T1000 (cell line): ENCODE measurements at regions not wholly inside any gene's neighbourhood (a gene's known extent, or its start where the extent isn't known, plus 50 kb on each side); places are given as distances from the start of the nearest gene placed in this dataset.

Source experiments
- DNase-seq: peaks from one replicate; lab custom pipeline; 2025; ENCODE audit warnings: mixed read lengths; lab: John Stamatoyannopoulos, UW

DNA sequence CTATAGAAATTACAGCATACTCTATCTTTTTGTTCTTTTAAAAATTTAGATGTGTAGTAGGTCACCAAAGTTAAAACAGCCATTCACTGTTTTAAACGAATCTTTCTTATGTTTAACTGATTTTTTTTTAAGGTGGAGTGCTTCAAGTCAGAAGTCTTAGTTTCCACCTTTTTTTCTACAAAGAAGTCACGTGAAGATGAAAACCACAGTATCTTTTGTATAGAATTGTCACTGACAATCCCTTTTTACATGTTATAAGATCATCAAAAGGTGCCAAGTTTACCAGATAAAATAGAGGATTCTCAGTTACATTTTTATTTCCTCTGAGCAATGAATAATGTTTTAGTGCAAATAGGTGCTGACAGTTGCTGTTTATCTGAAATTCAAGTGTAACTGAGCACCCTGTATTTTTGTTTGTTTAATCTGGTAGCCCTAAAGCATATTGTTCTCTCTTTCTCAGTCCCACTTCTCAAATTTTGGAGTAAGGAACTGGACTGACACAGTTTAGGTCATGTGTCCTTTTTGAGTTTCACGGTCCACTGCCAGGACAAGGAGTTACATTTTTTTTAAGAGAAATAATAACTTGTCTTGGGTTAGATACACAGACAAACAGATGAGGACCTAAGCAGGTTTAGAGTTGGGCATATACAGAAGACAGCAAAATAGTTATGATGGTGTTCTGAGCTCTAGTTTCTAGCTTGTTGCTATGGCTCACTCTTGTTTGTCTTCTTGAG, 233.2 kb upstream of the MBL2 start:
- DNase-seq = no peak

DNA sequence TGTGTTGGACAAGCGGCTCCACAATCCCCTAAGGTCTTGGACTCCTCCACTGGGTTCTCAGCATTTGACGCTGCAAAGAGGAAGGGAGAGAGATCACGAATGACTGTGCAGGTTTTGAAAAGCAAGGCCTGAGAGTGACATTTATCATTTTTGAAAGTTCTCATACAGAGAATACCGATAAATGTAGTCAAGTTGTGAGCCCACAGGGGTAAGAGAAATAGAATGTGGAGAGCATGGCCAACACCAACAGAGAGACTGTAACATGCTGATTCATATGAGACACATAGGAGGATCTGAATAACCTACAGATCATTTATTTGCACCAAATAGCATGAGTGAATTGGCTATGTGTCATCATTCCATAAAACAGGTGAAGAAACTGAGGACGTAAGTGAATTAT, 230.5 kb upstream of the MBL2 start:
- no peak for DNase-seq

DNA sequence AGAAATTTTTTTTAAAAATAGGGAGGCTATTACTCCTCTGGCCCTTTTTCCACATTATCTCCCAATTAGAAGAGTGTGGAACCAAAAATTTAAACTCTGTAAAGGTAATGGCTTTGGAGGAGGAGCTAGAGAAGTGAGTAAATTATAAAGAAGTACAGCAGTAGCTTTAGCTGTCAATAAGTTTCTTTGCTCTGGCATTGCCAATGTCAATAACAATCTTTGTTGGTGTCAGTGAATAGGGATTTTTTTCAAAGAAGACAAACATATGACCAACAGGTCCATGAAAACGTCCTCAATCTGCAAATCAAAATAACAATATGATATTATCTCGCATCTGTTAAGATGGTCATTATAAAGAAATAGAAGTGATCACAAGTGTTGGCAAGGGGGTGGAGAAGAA, 227.1 kb upstream of the MBL2 start:
- no peak for DNase-seq

DNA sequence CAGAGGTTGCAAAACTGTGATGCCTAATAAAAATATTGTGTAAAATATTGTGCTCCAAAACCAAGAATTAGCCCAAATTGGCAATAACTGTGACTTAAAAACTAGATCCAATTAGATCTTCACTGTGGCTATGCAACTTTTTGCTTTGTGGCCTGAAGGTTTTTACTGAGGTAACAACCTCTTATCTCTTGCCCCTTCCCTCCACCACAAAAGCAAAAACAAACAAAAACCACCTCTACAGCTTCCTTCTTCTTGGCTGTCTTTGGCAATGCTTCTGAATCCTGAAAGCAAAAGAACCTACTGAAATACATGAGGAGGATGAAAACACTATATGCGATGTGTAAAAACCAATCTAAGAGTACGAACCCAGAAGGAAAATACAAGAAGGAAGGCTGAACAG, 226.7 kb upstream of the MBL2 start:
- no peak for DNase-seq

GRCh38 chr10:52997007-52997406, 224.4 kb upstream of the MBL2 start:
- no peak for DNase-seq

GRCh38 chr10:52994370-52994769, 221.8 kb upstream of the MBL2 start:
- no peak for DNase-seq

- DNase-seq = no peak
Observed at GRCh38 chr10:52993109-52993508, 220.5 kb upstream of the MBL2 start.

- no peak for DNase-seq
Observed at GRCh38 chr10:52992567-52992966, 220.0 kb upstream of the MBL2 start.

GRCh38 chr10:52988923-52989322, 216.3 kb upstream of the MBL2 start:
- no peak for DNase-seq

DNA sequence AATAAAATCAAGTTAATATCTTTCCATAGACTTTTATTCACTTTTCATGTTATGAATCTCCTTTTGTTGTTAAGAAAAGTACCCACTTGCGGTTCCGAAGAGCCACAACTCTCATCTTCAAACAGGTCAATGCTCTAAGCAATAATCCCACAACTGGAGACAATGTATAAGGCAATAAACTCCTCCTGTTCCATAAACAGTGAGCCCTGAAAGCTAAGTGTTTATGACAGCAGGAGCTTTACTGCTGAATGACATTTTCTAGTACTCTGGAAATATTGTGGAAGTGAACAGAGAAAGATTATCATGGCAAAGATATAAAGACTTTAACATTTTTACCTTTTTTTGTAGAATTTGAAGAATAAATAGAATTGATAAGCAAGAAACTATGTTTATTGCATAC, 213.5 kb upstream of the MBL2 start:
- DNase-seq = no peak

DNA sequence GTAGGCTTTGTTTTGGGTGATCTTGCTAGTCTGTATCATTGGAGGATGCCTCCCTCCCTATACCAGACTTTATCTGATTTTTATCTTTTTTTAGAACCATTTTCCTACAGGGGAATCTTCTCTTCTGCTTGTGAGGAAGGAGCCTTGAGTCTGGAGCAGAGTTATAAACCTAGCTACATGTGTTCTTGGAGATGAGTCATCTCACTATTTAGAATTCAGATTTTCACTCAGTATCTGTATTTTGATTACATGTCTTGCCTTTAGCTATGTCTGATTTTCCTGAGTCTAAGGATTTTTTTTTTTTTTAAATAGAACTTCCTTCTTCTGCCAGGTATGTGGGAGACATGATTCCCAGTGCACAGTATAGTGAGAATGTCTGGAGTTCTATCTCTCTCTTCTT, 211.6 kb upstream of the MBL2 start:
- DNase-seq = no peak

- no peak for DNase-seq
Observed at GRCh38 chr10:52979295-52979990, 206.9 kb upstream of the MBL2 start.

DNA sequence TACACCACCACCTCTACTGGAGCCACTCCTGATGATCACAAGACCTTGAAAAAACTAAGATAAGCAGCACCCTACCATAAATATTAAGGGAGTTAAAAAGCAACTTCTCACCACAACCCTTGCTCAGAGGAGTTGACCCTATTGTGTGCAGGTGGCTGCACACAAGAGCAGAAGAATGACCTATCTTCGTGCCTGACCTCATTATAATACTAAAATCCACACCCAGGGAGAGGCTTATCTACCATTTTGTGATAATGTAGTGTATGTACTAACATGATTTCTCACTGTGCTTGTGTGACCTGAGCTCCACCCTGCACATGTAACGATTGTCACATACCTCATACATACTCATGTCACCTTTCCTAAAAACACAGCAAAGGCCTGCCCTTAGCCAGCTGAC, 205.0 kb upstream of the MBL2 start:
- DNase-seq = no peak

DNA sequence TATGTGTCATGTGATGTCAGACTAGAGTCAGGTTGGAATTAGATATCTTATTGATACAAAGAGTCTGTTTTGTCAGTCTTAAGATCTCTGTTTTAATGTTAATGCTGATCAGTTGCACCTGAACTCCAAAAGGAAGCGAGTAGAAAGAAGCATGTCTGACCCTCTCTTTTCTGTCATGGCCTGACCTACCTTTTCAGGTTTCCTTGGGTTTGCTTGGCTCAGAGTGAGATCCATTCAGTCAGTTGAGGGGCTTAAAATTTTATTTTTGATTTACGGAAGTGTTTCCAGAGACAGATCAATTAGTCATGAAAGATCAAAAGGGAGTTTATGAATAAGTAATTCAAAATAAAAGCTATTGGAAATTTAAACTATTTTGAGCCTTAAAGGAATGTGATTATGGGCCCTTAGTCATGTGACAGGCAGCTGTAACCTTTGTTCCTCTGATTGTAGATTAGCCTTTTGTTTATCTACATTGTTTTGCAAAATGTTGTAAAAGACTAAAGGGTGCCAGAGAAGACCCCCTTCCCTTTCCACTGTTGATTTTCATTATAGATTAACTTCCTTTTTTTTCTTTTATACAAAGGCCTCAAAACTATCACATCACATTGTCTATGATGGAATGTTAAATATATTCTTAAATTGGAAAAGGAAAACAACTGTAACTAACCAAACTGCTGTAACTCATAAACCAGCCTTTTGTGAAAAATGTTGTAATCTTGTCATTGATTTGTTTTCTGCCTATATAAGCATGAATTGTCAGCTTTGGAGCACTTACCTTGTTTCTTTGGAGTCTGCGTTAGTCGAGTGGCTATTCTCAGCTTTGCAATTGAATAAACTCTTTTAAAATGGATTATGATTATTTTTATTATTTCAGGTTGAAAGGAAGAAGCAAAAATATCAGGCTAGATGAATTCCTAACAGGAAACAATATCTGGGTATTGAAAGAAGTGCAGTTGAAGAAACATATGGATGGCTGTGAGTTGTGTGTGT, 195.5 kb upstream of the MBL2 start:
- DNase-seq = no peak

DNA sequence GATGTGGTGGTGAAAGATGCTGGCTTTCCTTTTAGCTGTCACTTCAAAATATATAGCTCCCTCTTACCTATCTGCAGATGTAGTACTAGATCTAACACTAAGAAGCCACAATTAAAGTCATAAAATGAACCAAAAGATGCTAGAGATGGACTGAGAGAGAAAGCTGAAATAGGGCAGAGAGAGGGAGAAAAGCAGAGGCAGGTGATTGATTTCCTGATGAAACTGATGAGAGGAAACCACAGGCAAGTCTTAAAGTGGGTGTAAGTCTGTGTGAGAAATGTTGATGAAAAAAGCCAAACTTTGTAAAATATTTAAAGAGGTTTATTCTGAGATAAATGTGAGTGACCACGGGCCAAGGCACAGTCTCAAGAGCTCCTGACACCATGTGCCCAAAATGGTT, 194.3 kb upstream of the MBL2 start:
- DNase-seq = no peak

DNA sequence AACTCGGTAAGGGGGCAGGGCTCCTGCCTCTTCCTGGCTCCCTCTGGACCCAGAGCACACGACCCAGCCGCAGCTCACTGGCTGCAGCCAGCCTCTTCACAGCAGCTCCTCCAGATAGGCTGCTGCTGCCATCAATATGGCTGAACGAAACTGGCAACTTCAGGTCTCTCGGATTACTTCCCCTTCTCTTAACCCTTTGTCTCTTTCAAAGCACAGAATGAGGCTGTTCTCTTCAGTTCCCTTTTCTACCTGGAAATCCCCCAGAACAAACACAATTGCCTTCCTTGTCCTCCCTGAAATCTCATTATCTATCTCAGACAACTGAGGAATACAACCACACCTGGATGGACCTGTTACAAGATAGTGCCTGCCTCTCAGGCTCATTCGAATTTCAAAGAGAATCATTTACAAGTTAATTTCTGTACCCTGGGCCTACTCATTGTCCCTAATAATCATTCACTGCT, 193.4 kb upstream of the MBL2 start:
- DNase-seq = no peak

DNA sequence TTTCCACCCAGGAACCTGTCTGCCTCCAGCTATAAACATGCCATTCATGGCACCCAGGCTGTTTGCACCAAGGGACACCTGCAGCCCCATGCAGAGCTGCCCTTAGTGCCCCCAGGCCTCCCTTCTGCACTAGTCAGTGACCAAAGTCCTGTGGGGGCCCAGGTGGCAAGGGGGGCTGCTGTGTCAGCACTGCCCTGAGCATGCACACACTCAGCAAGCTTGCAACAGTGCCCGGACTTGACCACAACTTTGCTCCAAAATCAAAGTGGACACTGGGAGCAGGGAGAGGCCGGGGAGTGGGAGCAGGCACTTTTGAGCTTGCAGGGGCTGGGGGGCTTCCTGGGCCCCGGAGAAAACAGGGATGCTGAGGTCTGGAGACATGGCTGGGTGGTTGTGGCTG, 192.9 kb upstream of the MBL2 start:
- DNase-seq = no peak

- no peak for DNase-seq
Observed at GRCh38 chr10:52961323-52961722, 188.7 kb upstream of the MBL2 start.

DNA sequence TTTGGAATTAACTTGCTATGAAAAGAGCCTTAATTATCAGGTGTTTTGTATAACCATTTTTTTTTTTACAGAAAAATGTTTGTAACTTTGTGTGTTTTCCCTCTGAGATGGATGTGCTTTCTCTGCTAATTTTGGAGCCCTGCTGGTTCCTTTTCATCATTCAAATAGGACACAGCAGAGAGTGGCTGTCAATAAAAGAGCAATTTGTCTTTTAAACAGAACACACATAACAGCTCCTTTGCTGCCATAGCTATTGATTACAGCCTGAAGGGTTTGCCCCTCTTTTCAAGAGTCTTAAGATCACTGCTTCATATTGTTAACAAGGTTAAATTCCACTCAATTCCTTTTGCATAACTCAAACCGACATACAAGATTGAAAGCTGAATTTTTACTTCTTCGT, 187.2 kb upstream of the MBL2 start:
- no peak for DNase-seq

DNA sequence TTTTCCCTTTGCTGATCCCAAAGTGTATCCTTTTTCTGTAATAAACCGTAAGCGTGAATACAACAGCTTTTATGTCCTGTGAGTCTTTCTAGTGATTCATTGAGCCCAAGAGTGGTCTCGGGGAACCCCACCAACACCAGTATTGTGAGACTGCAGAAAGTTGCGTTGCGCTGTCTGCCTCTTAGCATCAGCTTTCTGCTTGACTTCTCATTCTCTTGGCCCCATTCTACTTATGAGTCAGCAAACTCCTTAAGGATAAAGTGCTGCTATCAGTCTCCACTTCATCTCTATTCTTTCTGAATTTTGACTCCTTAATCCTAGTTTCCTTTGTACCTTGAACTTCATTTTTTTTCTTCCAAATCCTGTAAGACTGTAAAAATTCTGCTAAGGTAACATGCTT, 184.3 kb upstream of the MBL2 start:
- DNase-seq = no peak

DNA sequence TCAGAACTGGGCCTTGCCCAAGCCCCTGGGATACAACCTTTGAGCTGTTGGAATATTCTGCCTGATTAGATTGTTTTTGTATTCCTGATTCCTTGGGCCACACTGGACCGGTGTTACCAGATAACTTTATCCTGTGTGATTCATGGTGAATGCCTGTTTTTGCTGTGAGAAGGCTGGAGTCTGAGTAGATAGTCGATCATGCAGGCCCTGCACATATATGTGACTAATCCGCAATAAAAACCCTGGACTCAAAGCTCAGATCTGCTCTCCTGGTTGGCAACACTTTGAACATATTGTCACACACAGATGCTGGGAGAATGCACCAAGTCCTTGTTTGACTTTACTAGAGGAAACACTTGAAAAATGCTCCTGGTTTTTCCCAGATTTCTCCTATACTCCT, 183.9 kb upstream of the MBL2 start:
- peak; percentile 37 for DNase-seq

GRCh38 chr10:52955337-52955736, 182.8 kb upstream of the MBL2 start:
- no peak for DNase-seq

DNA sequence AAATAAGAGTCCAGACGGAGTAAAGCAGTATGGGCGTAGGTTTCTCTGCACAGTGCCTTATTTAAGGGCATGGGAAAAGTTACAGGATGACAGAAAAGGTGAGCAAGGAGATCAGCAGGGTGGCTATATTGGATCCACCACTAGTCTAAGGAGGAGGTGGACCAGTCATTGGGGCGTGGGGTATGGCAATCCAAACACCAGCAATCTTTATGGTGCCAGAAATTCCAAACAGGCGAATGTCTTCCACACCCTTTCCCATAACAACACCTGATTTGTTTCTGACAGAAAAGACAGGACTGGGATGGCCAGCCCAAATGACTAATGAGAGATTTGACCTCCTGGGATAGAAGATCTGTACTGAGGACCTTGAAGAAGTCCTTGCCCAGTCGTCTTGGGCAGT, 181.8 kb upstream of the MBL2 start:
- DNase-seq = no peak
